Hippocampal formation (tissue), 2 donors: ENCODE measurements at regions not wholly inside any gene's neighbourhood (a gene's known extent, or its start where the extent isn't known, plus 50 kb on each side); places are given as distances from the start of the nearest gene placed in this dataset.

Experiments
- DNase-seq, 2 donors: peaks; one replicate each; lab custom pipeline; 2025; lab: John Stamatoyannopoulos, UW

- DNase-seq: no peak
Observed at GRCh38 chr2:23198316-23199114, 186.5 kb upstream of the KLHL29 start.

GRCh38 chr2:23199115-23199918 lies 185.7 kb upstream of the KLHL29 start:
- no peak for DNase-seq

GRCh38 chr2:23200068-23200786 lies 184.8 kb upstream of the KLHL29 start:
- no peak for DNase-seq

- DNase-seq: no peak
Observed at GRCh38 chr2:23200787-23201114, 184.2 kb upstream of the KLHL29 start.

GRCh38 chr2:23203383-23203782 lies 181.6 kb upstream of the KLHL29 start:
- no peak for DNase-seq

GRCh38 chr2:23204685-23205242 lies 180.2 kb upstream of the KLHL29 start:
- no peak for DNase-seq

GRCh38 chr2:23206650-23207049 lies 178.3 kb upstream of the KLHL29 start:
- DNase-seq: no peak

- DNase-seq: no peak
Observed at GRCh38 chr2:23207871-23208270, 177.1 kb upstream of the KLHL29 start.

- no peak for DNase-seq
Observed at GRCh38 chr2:23208339-23208738, 176.6 kb upstream of the KLHL29 start.

GRCh38 chr2:23209059-23209458 lies 175.9 kb upstream of the KLHL29 start:
- DNase-seq: no peak

- DNase-seq: no peak
Observed at GRCh38 chr2:23211987-23212583, 172.9 kb upstream of the KLHL29 start.

- DNase-seq: no peak
Observed at GRCh38 chr2:23213196-23213595, 171.8 kb upstream of the KLHL29 start.

- no peak for DNase-seq
Observed at GRCh38 chr2:23215016-23215415, 170.0 kb upstream of the KLHL29 start.

- no peak for DNase-seq
Observed at GRCh38 chr2:23219666-23220065, 165.3 kb upstream of the KLHL29 start.

- DNase-seq: no peak
Observed at GRCh38 chr2:23220513-23221094, 164.4 kb upstream of the KLHL29 start.

GRCh38 chr2:23221236-23221635 lies 163.7 kb upstream of the KLHL29 start:
- no peak for DNase-seq

- DNase-seq: no peak
Observed at GRCh38 chr2:23221901-23222300, 163.1 kb upstream of the KLHL29 start.

GRCh38 chr2:23230885-23231284 lies 154.1 kb upstream of the KLHL29 start:
- no peak for DNase-seq

GRCh38 chr2:23231865-23232264 lies 153.1 kb upstream of the KLHL29 start:
- DNase-seq: no peak

GRCh38 chr2:23235292-23235691 lies 149.7 kb upstream of the KLHL29 start:
- no peak for DNase-seq

- DNase-seq: no peak
Observed at GRCh38 chr2:23235736-23236135, 149.2 kb upstream of the KLHL29 start.

GRCh38 chr2:23237147-23237546 lies 147.8 kb upstream of the KLHL29 start:
- no peak for DNase-seq
